ENCODE measurements at regions not wholly inside any gene's neighbourhood (a gene's known extent, or its start where the extent isn't known, plus 50 kb on each side); places are given as distances from the start of the nearest gene placed in this dataset.

DNA sequence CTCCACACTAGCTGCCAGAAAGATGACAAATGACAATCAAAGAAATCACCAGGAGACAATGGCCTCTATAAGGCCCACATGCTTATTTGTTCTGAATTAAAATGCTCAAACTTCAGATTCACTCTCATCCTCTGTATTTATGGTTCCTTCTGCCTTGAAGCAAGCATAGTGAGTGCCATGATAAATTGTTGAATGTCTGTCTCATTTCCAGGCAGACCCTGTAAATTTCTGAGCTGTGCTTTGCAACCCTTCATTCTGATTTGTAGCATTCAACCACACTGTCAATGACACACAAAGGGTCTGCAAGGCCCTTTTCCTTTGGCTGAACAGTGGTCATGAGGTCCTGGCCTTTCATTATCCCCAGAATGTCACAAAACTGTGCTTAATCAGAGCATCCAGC lies 506.6 kb upstream of the GHITM start:
- H3K27me3 ChIP-seq (replicated peaks in 1 of 4; ENCODE audit: control insufficient read depth in 3 of 4, extremely low read depth in 1 of 4, insufficient read depth in 3 of 4, low read length in 3 of 4): no peaks in the 10 kb centered on the region
- ChIA-PET POLR2A (ENCODE audit: partially characterized antibody) (no interaction called here), CTCF (ENCODE audit: partially characterized antibody) (no interaction called here)
- no peak overlapping the region for H2BK120ac ChIP-seq (replicated peaks; ENCODE audit: low read depth, low read length)
- no peak overlapping the region for H4K91ac ChIP-seq (replicated peaks; ENCODE audit: insufficient read length, low read length)
- H3K36me3 ChIP-seq (ENCODE audit: control insufficient read depth in 2 of 4, insufficient read depth in 4 of 4, low read length in 3 of 4): no peaks in the 10 kb centered on the region
- H3K56ac ChIP-seq (replicated peaks; ENCODE audit: insufficient read length, low read depth, low read length): no peak overlapping the region
- no peak for FAIRE-seq
- no peak overlapping the region for H2BK12ac ChIP-seq (ENCODE audit: low read depth, low read length)
- H3K18ac ChIP-seq (ENCODE audit: extremely low read depth, low read length): no peak overlapping the region
- H2BK5ac ChIP-seq (ENCODE audit: low read depth, low read length): no peak overlapping the region
- no peaks in the 10 kb centered on the region for H3K4me1 ChIP-seq (replicated peaks in 1 of 4; ENCODE audit: control insufficient read depth in 3 of 4, insufficient read depth in 4 of 4, low read length in 3 of 4)
- no peak overlapping the region for H3K4me2 ChIP-seq (ENCODE audit: insufficient read depth in 1 of 2, low read depth in 2 of 2, low read length in 2 of 2)
- no peaks in the 10 kb centered on the region for H4K20me1 ChIP-seq (replicated peaks in 1 of 2; ENCODE audit: control insufficient read depth in 1 of 2, insufficient read depth in 2 of 2, low read length in 2 of 2)
- no peak overlapping the region for H4K5ac ChIP-seq (ENCODE audit: insufficient read length, low read depth, low read length)
- H3K79me2 ChIP-seq (ENCODE audit: control insufficient read depth in 1 of 2, insufficient read depth in 2 of 2, low read length in 2 of 2): no peaks in the 10 kb centered on the region
- H3K27ac ChIP-seq (ENCODE audit: low read depth, low read length): no peak overlapping the region
- no peak overlapping the region for H3K4me3 ChIP-seq (ENCODE audit: extremely low read depth in 1 of 4, insufficient read depth in 2 of 4, low read depth in 3 of 4, low read length in 4 of 4)
- no peak overlapping the region for H3K23ac ChIP-seq (ENCODE audit: insufficient read length)
- H3K23me2 ChIP-seq (ENCODE audit: low read depth, low read length): no peaks in the 10 kb centered on the region
- H2AK5ac ChIP-seq (ENCODE audit: low read depth, low read length): no peak overlapping the region
- no peak overlapping the region for H2BK20ac ChIP-seq (ENCODE audit: low read length)
- no peaks in the 10 kb centered on the region for H3K9me3 ChIP-seq (ENCODE audit: insufficient read depth in 2 of 2, low read depth in 1 of 2, low read length in 1 of 2)
- H3K4ac ChIP-seq (replicated peaks; ENCODE audit: insufficient read length, low read depth, low read length): no peak overlapping the region
- H3K14ac ChIP-seq (ENCODE audit: insufficient read length): no peak overlapping the region
- no peak overlapping the region for H3K9ac ChIP-seq (replicated peaks in 1 of 4; ENCODE audit: extremely low read depth in 1 of 4, low read depth in 3 of 4, low read length in 3 of 4)
- no peak overlapping the region for H4K8ac ChIP-seq (ENCODE audit: extremely low read depth, insufficient read depth, low read length)
- H2AFZ ChIP-seq (ENCODE audit: low read length): no peak overlapping the region
- TF ChIP-seq TEAD4 (IDR thresholded peaks at IDR 0.05; ENCODE audit: low read depth, low read length) (no peak), RXRA (IDR thresholded peaks at IDR 0.05; ENCODE audit: insufficient read depth, low read depth, low read length) (no peak), ASH2L (IDR thresholded peaks at IDR 0.05; ENCODE audit: low read length) (no peak), KDM5A (IDR thresholded peaks at IDR 0.05; ENCODE audit: low read length) (no peak), SUZ12 (IDR thresholded peaks at IDR 0.05; ENCODE audit: low read length) (no peak), SIN3A (conservative IDR thresholded peaks at IDR 0.05 in 1 of 2, IDR thresholded peaks at IDR 0.05 in 1 of 2; ENCODE audit: low read depth in 1 of 2, low read length in 2 of 2) (no peak), MAFK (IDR thresholded peaks at IDR 0.05; ENCODE audit: low read depth, low read length) (no peak), GABPA (IDR thresholded peaks at IDR 0.05; ENCODE audit: borderline replicate concordance, insufficient read depth, low read length) (no peak), BRCA1 (IDR thresholded peaks at IDR 0.05; ENCODE audit: low read depth, low read length) (no peak)
- TF ChIP-seq, protein P1, sequence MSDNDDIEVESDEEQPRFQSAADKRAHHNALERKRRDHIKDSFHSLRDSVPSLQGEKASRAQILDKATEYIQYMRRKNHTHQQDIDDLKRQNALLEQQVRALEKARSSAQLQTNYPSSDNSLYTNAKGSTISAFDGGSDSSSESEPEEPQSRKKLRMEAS (IDR thresholded peaks at IDR 0.05): no peak
- TF ChIP-seq, protein P2, sequence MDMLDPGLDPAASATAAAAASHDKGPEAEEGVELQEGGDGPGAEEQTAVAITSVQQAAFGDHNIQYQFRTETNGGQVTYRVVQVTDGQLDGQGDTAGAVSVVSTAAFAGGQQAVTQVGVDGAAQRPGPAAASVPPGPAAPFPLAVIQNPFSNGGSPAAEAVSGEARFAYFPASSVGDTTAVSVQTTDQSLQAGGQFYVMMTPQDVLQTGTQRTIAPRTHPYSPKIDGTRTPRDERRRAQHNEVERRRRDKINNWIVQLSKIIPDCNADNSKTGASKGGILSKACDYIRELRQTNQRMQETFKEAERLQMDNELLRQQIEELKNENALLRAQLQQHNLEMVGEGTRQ (IDR thresholded peaks at IDR 0.05; ENCODE audit: low read length): no peak
- DNase-seq (ENCODE audit: low read depth in 1 of 2, low spot score in 2 of 2): no peak
- H3K79me1 ChIP-seq (ENCODE audit: low read depth, low read length): no peaks in the 10 kb centered on the region
- H2BK15ac ChIP-seq (ENCODE audit: low read length): no peak overlapping the region
